Embryonic facial prominence (tissue), 1 donor: ENCODE measurements at regions not wholly inside any gene's neighbourhood (a gene's known extent, or its start where the extent isn't known, plus 50 kb on each side); places are given as distances from the start of the nearest gene placed in this dataset.

Experiments
- DNase-seq: peaks from one replicate; pipeline ENCODE4 v3.0.0-alpha.2; 2016; ENCODE audit errors: extremely low spot score

DNA sequence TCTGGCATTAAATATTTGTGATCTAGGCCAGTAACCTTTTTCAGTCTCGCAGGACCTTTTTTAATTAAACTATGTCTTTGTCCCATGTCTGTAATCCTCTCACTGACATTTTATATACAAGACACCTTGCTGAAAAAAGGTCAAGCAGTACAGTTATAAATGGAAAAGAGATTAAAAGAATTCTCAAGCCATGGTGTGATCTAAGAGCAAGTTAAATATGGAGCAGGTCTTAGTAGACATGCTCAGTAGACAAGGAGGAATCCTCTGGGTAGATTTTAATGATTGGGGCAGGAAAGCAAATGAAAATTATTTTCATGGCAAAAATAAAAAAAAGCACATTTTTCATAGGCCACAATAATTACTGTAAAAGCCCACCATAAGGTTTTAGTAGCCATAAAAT, 203.5 kb downstream of the PPP1R3A start:
- DNase-seq = no peak

DNA sequence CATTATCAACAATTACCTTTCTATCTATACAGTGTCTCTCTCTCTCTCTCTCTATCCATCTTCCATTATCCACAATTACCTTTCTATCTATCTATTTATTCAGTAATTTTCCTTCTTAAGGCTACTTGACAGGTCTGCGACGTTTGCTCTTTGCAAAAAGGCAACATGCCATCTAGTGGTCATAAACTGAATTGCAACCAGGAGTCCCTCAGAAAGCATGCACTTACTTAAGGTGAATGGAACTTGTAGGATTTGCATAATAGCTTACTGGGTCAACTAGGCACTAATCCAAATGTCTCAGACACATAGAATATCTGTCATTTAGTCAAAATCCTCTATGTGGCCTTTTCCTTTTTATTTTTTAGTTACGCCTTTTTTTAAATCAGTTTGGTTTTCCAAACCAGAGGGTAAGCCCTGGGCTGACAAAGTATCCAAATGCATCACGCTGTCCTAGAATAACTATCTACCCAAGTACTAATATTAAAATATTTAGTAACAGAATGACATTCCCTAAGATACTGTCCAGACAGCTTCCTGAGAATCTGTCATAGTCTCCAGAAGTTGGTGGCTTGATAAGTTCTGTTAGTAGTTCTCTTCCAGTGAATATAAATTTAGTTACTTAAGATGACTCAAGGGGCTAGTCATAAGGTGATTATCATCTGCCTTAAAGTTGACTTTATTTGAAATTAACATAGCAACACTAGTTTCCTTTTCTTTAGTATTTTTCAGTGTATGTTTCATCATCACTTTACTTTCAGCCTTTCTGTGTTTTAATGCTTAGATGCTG, 208.3 kb downstream of the PPP1R3A start:
- peak; percentile 22 for DNase-seq

DNA sequence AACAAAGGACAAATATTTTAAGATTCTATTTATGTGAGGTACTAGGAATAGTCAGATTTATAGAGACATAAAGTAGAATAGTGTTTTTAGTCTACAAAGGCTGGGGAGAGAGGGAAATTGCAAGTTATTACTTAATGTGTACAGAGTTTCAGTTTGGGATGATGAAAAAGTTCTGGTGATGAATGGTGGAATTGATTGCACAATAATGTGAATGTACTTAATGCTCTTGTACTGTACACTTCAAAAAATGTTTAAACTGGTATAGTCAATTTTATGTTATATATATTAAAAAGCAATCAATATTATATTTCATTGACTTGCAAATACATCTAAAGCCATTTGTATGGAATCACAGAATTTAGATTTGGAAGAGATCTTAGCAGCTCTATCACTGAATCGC, 213.4 kb downstream of the PPP1R3A start:
- no peak for DNase-seq

DNA sequence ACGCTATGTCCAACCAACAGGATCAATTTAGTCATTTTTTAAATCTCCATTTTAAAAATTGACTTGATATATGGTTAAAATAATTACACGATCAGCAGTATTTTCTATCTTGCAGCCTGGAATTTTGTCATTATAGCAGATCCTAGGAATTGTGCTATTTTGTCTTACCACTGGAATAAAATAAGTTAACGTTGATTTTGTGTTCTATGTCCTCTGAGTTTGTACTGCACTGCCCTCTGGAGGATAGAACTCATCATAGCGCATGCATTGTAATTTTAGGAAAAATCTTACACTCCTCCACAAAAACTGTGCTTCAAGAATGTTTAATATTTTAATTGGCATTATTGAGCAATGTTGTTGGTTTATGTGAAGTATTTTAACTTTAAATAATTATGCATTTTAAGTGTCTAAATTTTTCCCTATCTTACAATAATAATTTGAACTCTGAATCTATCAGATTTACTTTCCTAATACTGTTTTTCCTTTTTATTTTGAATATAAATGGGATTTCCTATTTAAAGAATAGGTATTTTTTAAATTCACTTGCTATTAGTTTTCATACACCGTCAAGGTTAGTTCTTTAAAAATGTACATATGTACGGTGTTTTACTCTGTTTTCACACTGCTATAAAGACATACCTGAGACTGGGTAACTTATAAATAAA, 220.1 kb downstream of the PPP1R3A start:
- no peak for DNase-seq

DNA sequence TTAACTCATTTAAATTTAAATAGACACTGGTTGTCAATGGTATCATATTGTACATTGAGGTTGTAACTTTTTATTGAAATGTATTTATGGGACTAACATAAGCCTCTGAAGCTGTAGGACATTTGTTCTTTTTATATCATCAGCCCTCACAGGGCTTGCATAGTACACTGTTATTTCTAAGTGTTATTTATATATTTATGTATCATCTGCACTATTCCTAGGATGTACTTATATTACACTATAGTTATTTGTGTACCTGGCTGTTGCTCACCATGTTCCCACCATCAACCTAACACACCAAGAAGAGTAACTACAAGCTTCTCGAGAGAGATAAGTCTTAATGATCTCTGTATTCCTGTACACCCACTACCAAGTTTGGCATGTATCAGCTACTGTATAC, 224.7 kb downstream of the PPP1R3A start:
- no peak for DNase-seq

DNA sequence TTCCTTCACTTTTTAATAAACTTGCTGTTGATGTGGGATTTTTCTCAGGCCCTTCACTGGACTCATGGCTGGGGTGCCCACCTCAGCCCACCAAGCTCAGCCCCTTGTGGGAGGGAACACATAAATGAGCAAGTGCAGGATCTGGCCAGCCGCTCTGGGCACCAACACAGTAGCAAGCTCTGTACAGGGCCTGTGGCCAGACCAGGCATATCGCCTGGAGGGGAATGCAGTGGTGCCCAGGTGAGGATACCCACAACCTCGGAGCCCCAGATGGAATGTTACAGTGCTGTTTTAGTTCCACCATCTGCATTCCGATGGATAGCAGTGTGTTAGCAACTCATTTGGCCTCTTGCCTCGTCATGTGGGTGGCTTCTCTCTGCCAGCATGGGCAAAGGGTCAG, 234.6 kb downstream of the PPP1R3A start:
- DNase-seq = no peak

DNA sequence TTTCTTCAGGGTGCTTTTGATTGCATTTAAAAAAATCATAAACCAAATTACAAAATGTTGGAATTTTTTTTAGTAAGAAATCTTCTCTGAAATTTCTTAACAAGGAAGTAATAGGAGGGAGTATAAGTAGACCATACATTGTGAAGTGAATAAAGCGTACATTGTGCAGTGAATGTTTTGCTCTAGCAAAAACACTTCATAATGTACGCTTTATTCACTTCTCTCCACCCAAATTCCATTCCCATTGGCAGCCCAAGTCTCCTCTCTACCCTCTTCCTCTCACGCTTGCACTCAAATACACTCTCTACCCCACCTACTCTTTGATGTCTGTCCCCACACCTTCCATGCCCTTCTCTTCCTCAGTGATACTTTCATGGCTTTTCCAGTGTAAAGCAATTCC, 241.0 kb downstream of the PPP1R3A start:
- no peak for DNase-seq

DNA sequence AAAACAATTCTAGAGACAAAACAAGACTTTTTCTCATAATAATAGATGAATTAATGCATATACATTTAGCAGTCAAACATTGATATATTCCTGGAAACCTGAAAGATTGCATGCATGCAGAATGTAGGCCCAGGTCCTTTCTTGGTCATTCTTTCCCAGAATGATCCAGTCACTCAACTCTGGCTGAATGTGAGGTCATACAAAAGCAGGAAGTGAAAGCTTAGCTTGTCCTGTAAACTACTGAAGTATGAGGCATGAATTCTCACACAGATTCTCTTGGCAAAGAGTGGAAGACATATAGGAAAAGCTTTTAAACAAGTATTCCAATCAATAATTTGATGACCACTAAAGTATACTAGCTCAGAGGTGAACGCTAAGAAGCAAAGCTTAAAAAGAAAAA, 253.9 kb downstream of the PPP1R3A start:
- no peak for DNase-seq

DNA sequence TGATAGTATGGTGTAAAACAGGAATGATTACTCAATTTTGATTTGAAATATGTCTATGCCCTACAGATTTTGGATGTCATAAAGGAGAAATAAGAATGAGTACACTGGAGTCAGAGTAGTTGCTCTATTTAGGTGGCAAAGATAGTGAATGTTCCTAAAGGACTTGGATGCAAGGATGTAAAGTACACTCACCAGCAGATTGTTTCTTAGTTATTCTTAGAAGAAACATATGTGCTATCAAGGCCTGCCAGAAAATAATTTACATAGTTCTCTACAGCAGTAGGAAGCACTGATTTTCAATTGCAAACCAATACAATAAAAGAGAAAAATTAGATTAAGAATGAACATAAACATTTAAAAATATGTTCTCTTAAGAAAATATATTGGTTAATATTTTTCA, 259.4 kb downstream of the PPP1R3A start:
- DNase-seq = no peak

DNA sequence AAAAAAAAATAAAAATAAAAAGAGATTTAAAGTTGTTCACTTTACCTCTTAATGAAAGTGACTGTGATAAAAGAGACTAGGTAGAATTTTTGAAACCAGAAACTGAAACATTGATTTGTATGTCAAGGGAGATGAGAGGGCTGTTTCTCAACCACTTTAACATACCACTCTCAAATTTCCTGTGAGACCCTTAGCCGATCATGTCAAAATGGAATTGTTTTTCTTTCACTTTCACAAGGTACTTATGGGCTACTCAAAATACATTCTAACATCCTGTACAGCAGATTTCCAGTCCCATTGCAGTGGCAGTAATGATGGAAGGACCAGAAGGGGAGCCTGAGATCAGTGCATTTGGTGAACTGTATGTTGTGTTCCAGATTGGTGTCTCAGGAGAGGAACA, 261.2 kb downstream of the PPP1R3A start:
- DNase-seq = no peak

DNA sequence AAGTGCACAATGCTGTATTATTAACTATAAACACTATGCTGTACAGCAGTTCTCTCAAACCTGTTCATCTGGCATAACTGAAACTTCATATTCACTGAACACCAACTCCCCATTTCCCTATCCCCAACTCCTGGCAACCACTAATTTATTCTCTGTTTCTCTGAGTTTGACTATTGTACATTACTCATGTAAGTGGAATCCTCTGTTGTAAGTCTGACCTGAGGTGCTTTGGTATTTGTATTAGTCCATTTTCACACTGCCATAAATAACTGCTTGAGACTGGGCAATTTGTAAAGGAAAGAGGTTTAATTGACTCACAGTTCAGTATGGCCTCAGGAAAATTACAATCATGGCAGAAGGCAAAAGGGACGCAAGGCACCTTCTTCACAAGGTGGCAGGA, 266.3 kb downstream of the PPP1R3A start:
- no peak for DNase-seq

DNA sequence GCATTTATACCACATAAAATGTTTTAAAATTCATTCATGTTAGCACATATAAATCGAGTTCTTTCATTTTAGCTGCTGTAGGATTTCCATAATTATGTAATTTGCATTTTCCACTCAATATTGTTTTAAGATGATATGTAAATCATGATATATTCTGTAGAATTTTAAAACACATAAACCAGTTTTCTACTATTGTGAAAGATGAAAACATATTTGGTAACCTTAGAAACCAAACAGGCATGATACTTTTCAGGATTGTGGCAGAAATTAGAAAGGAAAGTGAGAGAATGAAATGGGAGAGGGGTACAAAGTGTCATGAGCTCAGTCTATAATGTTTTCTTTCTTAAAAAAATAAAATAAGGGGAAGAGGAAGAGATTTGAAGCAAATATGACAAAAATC, 269.3 kb downstream of the PPP1R3A start:
- DNase-seq = no peak

DNA sequence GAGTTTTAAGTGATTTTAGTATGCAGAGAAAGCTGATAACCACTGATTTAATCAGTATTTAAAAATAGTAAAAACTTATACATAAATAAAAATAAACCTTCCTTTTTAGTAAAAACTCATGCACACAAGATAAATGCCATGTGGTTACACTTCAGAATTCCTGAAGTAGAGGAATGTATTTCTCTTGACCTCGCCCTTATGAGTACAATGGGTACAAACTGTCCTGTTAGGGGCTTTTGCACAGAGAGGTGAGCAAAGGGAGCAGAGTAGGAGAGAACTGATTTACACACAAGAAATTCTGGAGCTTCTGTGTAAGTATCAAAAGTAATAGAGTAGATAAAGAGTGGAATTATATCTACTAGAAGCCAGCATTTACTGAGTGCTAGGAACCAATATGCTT, 279.6 kb downstream of the PPP1R3A start:
- DNase-seq = no peak

DNA sequence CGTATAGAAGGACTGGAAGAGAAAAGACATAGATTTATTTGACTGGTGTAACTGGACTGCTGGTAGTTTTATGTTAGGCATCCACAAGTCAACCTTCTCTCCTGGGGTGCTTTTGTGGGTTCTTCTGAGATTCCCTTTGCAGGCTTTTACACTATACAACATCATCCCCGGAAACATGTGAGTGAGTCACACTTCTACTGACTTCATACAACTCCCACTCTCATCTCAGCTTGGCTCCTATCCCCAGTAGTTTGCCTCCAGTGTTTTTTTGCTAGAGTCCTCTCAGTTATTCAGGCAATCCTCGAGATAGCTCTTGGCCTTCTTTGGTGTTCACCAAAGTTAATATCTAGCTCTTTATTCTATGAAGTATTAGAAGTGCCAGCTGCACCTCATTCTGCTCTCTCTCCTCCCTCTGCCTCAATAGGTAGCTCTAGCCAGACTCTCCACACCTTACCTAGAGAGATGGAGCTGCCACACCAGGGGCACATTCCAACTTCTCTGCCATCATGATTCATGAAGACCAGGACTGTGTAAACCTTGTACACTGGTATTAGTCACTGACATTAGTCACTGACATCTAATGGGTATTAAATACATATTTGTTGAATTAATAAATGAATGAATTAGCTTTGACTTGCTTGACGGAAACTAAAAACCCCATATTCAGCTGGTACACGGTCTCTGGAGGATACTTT, 281.9 kb downstream of the PPP1R3A start:
- DNase-seq = no peak

DNA sequence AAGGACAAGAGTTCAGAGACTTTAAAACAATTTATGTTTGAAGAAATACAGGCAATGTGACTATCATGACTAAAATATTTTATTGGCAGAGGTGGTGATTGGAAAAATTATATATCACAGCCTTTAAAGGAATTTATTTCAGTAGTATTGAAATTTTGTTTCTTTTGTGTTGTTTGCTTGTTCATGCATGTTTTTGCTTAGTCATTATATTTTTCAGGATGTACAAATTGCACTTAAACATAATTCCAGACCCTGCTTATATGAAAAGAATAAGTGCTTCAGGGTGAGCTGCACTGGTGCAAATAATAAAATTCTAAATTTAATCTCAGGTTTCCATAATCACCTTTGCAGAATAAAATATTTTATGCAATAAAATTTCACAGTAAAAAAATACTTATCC, 283.3 kb downstream of the PPP1R3A start:
- DNase-seq = no peak

DNA sequence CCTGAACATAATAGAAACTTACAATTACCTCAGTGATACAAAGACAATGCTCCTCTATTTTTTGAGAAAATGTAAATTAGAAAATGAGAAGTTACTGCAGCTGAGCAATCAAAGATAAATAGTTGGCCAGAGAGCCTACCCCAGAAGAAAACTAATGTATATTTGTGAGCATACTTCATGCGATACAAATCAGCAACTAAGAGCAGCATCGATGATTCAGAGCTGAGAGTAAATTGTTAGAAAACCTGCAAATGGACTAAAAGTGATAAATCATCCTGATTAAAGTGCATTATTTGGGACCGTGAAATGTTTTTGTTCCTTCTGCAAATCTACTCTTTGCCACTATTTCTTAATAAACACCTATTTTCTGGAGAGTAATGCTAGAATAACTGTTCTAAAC, 285.7 kb downstream of the PPP1R3A start:
- DNase-seq = no peak

DNA sequence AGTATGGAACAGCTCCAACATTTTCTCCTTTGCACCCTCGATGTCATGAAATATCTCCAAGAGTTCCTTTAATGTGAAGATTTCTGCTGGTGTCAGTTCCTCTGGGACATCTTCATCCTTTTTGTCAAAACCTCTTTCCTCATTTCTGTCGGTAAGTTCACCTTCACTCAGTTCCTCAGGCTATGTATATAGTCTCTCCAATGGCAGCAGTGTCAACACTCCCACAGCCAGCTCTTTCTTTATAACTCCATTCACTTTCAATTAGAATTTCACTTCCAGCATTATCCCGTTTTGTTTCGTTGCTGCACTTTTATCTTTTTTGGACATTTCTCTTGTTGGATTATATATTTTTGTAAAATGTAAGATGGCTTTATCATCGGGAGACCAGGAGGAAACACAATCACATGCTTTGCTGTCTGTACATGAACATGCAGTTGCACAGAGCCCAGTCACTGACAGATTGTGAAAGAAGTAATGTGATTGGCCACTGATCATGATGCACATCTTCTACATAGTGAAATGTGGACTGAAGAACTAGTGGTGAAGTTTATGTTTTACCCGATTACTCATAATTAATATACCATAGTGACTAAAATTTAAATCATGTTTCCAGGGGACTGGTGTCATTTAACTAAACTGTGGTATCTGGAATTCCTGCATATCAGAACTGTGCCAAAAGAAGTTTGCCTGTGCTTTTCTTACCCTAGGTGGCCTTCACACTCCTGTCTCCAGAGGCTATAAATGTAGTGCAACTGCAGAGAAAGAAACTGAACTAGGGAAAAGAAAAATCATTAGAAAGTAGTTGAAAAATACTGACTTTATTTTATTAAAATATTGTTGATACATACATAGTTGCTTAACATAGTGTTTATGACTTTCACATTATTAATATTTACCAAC, 289.6 kb downstream of the PPP1R3A start:
- DNase-seq = no peak

DNA sequence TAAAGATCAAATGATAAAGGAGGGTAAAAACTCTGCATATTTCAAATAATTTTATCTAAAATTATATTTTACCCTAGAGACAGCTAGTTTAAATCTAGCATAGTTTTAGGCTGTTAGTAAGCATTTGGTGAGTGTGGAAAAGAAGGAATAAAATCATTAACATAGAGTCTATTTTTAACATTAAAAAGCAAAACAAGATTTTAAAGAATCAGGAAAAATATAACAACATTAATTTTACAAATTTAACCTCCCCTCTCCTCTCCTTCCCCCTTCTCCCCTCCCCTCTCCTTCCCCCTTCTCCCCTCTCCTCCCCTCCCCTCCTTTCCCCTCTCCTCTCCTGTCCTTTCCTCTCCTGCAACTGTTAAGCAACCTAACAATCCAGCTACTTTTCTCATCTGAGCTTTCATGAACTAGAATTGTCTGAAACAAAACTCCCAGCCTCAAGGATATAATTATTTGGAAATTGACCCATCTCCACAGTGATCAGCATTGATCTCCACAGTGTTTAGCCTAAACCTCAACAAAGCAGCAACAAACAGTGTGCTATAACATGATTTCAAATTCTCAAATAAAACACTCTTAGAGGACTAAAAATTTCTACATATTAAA, 293.2 kb downstream of the PPP1R3A start:
- DNase-seq = no peak

DNA sequence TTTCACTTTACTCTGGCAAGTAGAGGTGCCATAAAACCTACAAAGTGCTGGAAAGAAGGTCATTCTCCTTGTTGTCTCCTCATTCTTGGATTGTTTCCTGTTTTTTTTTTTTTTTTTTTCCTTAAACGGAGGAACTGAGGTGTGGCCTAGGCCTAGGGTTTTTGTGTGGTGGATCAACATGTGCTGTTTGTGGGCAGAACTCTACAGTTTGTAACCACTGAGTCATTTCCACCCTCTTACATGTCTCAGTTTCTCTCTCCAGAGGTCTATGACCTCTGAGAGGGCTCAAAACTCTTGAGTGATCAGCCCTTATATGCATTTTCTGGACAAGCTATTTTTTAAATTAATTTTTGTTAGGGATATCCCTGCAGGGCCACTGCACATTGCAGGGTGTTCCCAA, 296.0 kb downstream of the PPP1R3A start:
- no peak for DNase-seq

DNA sequence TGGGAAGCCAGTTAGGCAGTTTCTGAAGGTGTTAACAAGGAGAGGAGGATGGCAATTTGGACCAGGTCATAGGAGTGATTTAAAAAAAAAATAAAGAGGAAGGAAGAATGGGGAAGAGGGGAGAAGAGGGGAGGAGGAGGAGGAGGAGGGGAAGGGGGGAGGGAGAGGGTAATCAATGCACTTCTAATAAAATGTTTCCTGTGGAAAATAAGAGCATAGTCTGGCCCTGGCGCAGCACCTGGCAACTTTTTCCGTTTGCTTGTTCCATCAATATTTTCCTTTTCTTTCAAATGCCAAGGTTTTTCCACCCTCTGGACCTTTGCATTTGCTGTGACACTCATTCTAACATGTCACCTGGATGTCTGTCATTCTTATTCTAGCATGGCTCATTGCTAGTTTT, 308.2 kb downstream of the PPP1R3A start:
- no peak for DNase-seq

DNA sequence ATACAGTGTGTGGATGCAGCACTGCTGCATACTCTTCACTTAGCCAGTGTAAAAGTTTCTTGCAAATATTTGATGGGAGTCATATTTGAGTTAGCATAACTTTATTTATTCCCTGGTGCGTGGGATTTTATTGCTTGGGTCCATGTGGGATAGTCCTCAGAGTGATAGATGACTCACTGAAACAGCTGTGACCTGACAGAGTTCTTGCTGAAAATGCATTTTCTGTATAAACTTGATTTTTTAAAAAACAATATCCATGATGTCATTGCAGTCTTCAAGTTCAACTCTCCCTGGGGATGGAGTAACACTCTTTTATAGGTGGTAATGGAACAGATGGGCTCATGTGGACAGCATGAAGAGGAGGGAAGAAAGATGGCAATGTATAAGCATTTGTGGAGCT, 310.0 kb downstream of the PPP1R3A start:
- DNase-seq = no peak

DNA sequence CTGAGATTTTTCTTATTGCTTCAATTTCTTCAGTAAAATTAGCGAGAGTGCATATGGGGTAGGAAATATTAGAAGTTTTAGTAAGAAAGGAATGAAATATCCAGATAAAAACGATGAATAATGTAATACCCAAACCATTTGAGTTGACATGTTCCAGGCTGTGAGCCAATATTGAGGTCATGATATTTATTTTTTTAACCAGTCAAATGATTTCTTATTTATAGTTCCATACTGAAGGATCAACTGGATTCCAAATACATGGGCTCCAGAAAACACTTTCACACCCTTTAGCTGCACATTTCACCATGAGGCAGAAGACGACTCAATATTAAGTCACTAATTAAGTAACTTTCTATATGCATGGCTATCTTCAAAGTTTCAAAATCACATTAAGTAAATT, 312.5 kb downstream of the PPP1R3A start:
- no peak for DNase-seq
